ENCODE measurements at regions not wholly inside any gene's neighbourhood (a gene's known extent, or its start where the extent isn't known, plus 50 kb on each side); places are given as distances from the start of the nearest gene placed in this dataset.

DNA sequence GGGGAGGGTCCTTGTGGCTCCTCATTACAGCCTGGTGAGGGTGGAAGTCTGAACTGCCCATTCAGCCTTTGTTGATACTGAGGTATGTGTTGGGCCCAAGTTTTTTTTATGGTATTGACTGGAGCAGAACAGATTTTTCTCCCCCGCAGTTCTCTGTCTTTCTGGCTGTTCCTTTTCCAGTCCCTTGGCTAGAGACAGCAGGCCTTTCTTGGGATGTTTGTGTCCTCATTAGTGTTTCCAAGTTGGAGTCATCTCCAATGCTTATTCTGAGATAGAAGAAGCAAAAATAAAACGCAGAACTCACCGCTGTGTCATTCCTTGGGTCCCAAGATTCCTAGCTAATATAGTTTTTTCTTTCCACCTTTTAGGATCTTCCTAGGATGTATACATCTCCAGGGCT lies 193.3 kb downstream of the RAMP3 start:
- no peak for DNase-seq (ENCODE audit: low spot score)

DNA sequence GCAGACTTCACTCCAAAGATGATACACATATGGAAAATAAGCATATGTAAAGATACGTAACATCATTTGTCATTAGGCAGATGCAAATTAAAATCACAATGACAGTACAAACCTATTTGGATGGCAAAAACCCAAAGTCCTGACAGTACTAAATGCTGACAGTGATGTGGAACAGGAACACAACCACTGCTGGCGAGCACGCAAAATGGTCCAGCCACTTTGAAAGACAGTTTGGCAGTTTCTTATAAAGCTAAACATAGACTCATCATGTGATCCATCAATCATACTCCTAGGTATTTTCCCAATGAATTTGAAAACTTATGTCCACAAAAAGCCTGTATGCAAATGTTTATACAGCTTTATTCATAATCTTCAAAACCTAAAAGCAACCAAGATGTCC lies 200.7 kb downstream of the RAMP3 start:
- DNase-seq (ENCODE audit: low spot score) = no peak

DNA sequence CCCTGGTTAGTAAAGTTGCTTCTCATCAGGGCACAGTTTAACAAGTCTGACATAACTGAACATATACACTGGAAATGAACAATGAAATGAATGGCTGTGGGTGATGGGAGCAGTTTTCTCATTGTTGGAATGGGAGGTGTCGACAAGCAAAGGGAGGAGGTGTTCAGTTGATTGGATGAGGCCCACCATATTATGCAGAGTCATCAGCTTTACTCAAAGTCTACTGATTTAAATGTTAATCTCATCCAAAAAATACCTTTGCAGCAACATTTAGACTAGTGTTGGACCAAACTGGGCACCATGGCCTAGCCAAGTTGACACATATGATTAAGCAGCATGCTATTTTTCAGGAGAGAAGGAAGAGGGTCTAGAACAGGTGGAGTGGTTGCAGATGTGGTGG lies 201.7 kb downstream of the RAMP3 start:
- no peak for DNase-seq (ENCODE audit: low spot score)

DNA sequence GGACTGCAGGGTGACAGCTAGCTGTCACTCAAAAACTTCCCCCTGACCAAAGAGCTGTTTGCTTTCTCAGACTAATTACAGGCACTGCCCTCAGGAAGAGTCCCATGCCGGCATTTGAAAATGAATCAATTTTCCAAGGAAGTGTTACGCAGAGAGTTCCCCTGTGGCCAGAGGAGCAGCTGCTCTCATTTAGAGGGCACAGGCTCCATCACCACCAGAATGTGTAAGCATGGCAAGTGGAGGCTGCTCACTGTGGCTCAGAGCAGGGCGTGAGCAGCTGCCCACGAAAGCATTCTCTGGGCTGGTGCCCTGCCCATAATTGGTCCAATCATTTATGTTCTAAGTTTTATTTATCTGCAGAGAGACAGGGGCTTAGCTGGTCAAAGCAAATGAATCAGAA lies 202.2 kb downstream of the RAMP3 start:
- DNase-seq (ENCODE audit: low spot score) = no peak

DNA sequence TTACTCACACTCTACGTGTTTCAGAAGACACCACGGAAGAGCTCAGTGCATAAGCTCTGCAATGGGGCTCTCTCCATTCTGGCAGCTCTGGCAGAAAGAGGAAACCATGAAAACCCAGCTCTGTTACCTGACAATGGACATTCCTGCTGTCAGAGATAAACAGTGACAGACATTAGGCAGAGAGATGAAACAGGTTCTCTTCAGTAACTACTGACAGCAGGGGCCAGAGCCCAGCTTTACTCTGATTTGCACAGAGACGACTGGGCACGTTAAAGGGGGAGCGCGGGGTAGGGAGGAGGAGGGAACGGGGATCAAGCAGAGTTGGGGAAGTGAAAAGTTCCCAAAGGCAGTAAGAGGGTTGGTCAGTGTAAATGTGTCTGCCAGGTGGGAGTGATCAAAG lies 206.1 kb downstream of the RAMP3 start:
- DNase-seq (ENCODE audit: low spot score) = no peak

DNA sequence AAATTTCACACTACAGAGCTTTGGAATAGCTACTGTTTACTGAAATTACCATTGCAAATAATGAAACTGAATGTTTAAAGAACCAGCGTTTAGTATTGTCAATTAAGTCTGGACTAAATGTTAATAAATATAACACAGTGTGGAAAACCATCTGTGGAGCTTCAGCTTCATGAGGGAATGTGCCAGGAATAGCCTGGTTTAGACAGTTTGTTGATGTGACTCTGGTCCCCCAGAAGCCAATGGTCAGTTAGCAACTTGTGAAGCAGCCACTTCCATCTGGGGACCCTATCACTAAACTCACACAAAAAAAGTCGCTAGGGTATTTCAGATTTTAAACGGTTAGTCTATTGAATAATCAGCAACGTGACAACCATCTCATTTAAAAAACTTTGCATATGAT lies 207.8 kb downstream of the RAMP3 start:
- DNase-seq (ENCODE audit: low spot score) = no peak

DNA sequence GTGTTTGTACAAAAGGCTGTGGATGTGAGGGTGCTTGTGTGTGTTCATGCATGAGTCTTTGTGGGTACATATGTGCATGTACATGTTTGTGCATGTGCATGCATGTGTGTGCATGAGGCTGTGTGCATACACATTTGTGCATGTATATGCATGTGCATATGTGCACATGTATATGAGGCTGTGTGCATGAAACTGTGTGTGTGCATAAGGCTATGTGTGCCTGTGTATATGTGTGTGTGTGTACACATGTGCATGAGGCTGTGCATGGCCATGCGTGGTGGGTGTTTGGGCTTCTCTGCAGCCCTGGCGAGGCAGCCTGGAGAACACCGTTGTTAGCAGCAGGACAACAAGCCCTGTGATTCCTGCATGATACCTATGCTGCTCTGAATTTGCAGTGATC lies 207.7 kb upstream of the ADCY1 start:
- DNase-seq (ENCODE audit: low spot score) = no peak

DNA sequence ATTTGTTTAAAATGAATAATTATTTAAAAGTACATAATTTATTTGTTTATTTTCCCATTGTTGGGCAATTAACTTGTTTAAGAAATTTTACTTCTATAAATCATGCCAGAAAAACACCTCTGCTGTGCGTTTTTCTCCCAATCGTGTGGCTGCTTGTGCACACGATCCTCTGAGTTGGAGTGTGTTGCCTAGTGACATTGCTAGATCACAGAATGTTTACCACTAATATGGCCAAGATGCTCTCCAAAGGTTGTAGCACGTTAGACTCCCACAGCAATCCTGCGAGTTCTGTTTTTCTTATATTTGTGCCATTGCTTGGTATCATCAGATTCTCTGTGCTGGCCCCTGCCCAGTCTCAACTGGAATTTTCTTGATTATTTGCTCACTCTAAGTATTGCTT lies 207.1 kb upstream of the ADCY1 start:
- no peak for DNase-seq (ENCODE audit: low spot score)

DNA sequence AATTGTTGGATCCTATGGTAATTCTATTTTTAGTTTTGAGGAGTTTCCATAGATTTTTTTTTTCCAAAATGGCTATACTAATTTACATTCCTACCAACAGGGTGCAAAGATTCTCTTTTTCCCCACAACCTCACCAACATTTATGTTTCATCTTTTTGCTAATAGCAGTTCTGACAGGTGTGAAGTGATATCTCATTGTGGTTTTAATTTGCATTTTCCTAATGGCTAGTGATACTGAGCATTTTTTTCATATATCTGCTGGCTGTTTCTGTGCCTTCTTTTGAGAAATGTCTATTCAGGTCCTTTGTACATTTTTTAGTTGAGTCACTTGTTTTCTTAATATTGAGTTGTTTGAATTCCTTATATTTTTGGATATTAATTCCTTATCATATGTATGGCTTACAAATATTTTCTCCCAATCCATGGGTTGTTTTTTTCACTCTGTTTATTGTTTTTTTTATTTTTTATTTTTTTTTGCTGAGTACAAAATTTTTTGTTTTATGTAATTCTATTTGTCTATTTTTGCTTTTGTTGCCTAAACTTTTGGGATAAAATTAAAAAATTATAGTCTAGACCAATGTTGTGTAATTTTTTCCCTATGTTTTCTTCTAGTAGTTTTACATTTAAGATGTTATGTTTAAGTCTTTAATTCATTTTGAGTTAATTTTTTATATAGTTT lies 205.9 kb upstream of the ADCY1 start:
- no peak for DNase-seq (ENCODE audit: low spot score)

DNA sequence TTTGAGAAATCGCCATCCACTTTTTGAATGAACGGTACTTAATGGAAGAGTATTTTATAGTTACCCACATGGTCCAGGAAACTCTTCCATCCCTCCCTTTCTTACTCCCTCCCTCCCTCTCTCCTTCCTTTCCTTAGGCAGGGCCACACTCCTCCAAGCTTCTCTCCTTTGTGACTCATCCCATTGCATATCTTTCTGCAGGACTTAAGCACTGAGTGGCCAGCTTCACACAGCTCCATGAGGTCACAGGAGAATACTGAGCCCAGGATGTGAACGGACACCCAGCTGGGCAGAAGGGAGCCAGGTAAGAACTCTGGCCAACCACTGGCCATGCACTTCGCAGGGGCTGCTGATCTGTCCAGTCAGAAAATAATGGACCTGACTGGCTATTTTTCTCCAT lies 189.7 kb upstream of the ADCY1 start:
- DNase-seq (ENCODE audit: low spot score) = no peak

DNA sequence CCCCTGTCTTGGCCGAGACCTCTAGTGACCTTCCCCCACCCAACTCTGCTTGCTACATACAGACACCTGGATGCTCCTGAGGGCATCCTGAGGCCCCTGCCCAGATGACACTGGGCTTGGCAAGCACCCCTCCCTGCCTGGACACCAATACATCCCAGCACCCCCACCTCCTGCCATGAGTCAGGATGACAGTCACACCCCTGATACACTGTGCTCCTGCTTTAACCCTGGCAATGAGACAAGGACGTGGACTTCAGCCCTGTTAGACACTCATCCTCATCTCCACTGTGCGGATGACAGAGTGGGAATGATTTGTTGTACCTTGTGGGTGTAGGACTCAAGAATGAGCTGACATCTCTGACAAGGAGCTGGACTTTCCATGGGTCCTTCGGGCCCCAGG lies 186.3 kb upstream of the ADCY1 start:
- no peak for DNase-seq (ENCODE audit: low spot score)

DNA sequence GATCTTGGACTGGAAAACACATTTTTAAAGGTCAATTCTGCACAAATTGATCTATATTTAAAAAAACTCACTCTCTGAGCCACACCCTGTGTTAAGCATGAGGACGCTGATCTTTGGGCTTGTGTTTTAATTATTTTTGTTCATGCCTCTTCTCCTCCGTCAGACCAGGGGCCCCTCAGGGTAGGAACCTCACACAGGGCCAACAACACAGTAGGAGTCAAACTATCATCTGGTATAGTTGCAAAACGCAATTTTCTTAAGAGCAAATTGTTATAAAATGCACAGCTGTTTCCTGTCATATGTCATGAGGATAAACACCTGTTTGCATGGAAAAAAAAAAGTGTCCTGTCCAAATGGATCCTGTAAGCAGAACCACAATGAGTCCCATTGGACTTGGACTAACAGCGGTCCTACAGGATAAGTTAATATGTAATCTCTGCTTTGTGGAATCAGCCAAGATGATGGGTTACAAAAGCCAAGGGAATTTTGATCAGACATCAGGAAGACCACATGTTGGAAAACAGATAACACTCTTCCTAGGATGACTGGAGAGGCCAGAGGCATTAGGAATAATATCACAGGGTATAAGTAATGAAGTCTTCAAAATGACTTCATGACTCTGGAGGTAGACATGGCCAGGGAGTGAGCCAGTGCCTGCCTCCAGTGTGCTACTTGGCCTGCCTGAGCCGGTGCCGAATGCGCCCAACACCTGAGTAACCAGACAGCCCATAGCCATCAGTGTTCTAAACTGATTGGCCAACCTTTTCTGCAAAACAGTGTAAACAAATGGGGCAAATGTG lies 184.9 kb upstream of the ADCY1 start:
- DNase-seq (ENCODE audit: low spot score) = no peak

DNA sequence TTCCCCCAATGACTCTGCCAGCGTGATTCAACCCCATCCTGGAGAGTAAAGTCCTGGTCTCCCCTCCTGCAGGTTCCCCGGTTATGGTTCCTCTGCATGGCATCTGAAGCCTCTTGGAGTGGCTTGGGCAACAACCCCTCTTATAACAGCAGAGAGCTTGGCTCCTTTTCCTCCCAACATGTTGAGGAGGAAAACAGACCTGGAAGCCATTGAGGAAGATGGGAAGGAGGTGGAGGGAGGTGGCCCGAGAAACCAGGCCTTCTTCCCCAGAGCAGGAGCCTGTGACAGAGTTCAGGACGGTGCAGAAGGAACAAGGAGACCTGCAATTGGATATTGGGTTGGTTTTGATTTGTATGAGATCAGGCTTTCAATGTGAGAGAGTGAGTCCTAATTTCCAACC lies 184.0 kb upstream of the ADCY1 start:
- DNase-seq (ENCODE audit: low spot score) = no peak

DNA sequence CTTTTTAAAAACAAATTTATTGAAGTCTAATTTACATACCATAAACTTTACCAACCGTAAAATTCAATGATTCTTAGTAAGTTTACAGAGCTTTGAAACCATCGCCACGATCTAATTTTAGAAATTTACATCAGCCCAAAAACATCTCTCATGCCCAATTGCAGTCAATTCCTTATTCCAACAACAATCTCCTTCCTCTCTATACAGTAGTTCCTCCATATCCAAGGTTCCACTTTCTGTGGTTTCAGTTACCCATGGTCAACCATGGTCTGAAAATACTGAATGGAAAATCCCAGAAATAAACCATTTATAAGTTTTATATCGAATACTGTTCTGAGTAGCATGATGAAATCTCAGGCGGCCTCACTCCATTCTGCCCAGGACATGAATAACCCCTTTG lies 183.4 kb upstream of the ADCY1 start:
- DNase-seq (ENCODE audit: low spot score) = no peak

DNA sequence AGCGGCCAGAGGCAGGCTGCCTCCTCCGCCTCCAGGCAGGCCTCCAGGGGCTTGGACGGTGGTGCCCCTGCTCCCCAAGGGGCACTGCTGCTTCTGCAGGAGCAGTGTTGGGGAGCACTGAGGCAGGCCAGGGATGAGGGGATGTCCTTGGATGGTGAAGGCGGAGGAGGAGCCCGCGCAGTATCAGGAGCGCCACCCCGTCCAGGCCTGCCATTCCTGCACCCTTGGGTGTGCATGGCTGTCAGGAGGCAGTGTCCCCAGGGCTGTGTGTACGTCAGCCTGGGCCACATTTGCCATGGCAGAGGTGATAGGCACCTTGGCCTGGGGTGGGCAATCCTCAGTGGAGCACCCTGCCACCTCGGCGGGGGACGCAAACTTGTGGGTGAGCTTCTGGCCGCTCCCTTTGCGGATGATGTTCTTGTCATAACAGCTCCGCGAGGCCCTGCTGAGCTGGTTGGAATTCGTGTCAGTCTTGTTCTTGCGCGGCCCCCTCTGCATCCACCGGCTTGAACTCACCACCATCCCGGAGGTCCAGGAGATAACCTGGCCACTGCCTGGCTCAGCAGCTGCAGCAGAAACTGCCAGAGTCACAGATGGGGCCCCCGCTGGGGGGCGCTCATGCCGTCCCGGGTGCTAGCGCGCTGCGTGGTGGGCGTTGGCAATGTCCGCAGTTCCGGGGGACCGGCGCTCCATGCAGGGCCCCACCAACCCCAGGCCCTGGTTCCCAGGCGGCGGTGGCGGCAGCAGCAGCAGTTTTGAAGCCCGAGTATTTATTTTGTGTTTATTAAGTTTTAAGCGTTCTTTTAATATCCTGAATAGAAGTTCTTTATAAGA lies 182.3 kb upstream of the ADCY1 start:
- no peak for DNase-seq (ENCODE audit: low spot score)

DNA sequence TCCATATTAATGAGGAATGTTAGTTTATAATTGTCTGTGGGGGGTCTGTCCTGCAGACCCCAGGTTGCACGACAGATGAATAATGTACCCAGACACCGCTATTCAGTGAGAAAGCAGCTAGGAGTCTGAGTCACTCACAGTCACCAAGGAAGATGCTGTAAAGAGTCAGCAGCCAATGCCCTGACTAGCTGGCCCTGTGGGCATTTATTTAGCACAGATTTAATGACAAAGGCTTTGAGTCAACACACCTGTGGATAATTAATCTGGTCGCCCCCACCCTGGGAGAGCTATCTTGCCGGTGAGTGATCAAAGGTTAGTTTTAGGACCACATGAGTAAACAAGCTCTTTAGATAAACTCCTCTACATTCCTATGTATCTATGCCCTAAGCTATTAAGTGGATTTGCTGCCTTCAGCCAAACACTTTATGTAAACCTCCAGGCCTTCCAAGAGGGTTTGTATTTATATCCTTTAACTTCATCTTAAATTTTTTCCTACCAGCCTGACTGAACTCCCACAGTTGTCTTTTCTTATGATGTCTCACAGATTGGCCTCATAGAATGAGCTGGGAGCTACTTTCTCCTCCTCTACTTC lies 180.0 kb upstream of the ADCY1 start:
- no peak for DNase-seq (ENCODE audit: low spot score)

DNA sequence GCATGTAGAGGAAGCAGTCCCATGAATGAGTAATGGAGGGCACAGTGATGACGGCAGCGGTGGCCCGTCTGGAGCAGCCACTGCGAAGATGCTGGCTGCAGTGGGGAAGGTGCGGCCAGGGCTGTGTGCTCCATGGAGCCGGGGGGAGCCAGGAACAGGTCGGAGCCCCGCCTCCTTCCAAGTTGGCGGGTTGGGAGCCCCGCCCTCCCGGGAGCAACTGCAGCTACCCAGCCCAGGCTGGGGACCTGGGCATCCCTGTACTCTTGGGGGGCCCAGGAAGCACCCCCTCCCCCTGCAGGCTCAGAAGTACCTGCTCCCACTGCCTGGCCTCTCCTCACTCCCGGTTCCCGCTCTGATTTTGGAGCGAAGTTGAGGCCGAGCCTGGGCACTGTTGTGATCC lies 175.1 kb upstream of the ADCY1 start:
- no peak for DNase-seq (ENCODE audit: low spot score)

DNA sequence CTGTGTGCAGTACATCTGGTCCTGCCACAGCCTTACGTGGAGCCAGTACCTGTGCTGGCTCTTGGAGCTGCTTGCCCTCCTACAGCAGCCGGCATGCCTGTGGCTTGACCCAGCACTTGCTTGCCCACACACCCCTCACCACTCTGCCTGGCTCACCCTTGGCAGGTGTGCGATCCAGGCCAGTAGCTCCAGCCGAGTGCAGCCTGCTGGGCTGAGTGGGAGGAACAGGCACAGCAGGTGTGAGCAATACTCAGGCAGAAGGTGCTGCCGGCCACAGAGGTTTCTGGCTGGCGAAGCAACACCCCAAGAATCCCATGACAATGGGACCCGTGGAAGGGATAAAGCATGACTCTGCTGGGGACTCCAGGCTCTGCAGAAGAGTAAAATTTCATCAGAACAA lies 173.5 kb upstream of the ADCY1 start:
- DNase-seq (ENCODE audit: low spot score) = no peak

DNA sequence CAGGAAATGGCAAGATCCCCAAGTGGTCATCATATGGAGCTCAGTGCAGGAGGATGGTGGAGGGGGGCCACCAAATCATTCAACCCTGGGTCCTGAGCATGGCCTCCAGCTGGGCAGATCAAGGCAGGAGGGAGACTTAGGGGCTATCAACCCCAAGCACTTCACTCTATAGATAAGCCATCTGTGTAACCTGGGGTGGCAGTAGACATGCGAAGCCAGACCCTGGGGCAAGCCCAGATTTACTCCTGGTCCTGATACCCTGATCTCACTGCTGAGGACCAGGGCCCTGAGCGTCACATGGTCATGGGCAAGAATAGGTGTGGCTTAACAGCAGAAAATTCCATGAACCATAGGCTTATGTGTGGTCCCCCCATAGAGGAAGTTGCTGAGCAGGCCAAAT lies 173.0 kb upstream of the ADCY1 start:
- no peak for DNase-seq (ENCODE audit: low spot score)

DNA sequence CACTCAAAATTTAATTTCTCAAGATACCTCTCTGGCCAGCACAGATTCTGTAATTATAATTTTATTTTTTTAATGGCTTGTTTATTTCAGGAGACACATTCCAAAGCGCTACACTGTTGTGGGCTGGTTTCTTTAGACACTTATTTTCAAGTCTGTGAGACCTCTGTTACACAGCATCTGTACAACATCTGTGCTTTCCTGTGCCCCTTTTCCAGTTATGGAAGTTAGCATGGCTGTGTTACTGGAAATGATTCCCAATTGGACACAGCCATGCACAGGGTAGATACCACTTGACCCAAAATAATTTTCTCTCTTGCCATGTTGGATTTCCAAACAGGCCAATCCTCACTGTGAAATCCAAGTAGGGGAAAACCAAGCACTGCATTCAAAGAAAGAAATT lies 172.3 kb upstream of the ADCY1 start:
- DNase-seq (ENCODE audit: low spot score) = no peak

DNA sequence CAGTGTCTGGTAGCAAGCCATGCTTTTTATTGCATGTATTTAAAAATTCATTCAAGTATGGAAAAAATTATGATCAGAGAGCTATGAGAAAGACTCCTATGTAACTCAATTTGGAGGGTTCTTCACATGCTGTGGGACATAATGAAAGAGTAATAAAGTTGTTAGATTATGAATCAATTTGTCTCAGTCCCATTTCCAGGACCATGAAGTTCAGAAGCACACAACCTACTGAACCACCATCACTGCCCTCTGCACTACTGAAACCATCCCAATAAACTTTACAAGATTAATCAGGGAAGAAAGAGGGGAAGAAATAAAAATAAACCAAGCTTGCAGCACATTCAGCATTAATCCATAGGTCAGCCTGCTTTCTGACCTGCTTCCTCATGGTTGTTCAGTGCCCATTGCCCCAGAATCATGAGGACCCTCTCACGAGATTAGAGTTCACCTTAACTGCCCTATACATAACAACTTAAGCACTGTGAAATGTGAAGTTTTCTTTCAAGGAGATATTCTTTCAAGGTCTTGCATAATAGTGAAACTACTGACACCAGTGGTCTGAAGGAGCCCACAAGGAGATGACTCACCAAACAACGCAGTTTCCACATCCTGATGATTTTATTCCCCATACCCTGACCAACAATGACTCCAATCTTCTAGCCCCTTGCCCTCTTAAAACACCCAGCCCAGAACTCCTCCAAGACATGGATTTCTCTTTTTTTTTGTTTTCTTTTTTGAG lies 171.5 kb upstream of the ADCY1 start:
- DNase-seq (ENCODE audit: low spot score) = no peak

DNA sequence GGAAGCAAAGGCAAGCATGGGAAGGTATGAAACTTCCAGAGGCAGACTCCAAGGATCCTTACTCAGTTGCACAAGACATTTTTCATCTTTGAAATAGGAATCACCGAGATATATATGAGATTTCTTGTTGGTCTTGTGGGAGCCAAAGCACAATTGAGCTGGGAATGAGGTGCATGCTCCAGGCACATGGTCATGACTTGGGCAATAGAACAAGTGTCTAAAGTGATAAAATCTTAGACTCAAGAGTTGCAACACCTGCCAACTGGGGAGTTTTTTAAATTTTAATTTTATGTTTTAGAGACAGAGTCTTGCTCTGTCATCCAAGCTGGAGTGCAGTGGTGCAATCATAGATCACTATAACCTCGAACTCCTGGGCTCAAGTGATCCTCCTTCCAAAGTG lies 169.5 kb upstream of the ADCY1 start:
- DNase-seq (ENCODE audit: low spot score) = no peak

Measured in kidney capillary endothelial cell (primary cell).